ENCODE measurements at regions not wholly inside any gene's neighbourhood (a gene's known extent, or its start where the extent isn't known, plus 50 kb on each side); places are given as distances from the start of the nearest gene placed in this dataset.
"Not testable (repeated sequence)": the region's sequence is repeated elsewhere in the genome, so short reads cannot be mapped to it uniquely, and the experiment has no call there.

GRCh38 chr13:53301449-53301848, 272.8 kb downstream of the OLFM4 start:
- DNase-seq: no peak

- DNase-seq: not testable (repeated sequence)
These were observed 276.8 kb downstream of the OLFM4 start for GRCh38 chr13:53305419-53305818.

GRCh38 chr13:53310786-53311185, 282.2 kb downstream of the OLFM4 start:
- no peak for DNase-seq

GRCh38 chr13:53311561-53311960, 282.9 kb downstream of the OLFM4 start:
- no peak for DNase-seq

GRCh38 chr13:53321296-53321801, 292.7 kb downstream of the OLFM4 start:
- DNase-seq: no peak

- DNase-seq: no peak
These were observed 296.0 kb downstream of the OLFM4 start for GRCh38 chr13:53324656-53325055.

GRCh38 chr13:53326716-53327115, 298.1 kb downstream of the OLFM4 start:
- no peak for DNase-seq

- DNase-seq: no peak
These were observed 299.2 kb downstream of the OLFM4 start for GRCh38 chr13:53327680-53328315.

GRCh38 chr13:53336441-53337160, 308.0 kb downstream of the OLFM4 start:
- DNase-seq: no peak

- no peak for DNase-seq
These were observed 310.1 kb downstream of the OLFM4 start for GRCh38 chr13:53338760-53339159.

GRCh38 chr13:53340505-53341143, 312.0 kb downstream of the OLFM4 start:
- DNase-seq: no peak

- no peak for DNase-seq
These were observed 312.5 kb downstream of the OLFM4 start for GRCh38 chr13:53341144-53341510.

GRCh38 chr13:53342623-53343360, 314.2 kb downstream of the OLFM4 start:
- no peak for DNase-seq

GRCh38 chr13:53343361-53343744, 314.7 kb downstream of the OLFM4 start:
- DNase-seq: no peak

- no peak for DNase-seq
These were observed 322.4 kb downstream of the OLFM4 start for GRCh38 chr13:53351021-53351420.

- no peak for DNase-seq
These were observed 329.0 kb downstream of the OLFM4 start for GRCh38 chr13:53357582-53357981.

- DNase-seq: no peak
These were observed 340.3 kb downstream of the OLFM4 start for GRCh38 chr13:53368948-53369347.

- DNase-seq: no peak
These were observed 350.9 kb downstream of the OLFM4 start for GRCh38 chr13:53379485-53379884.

- no peak for DNase-seq
These were observed 353.4 kb downstream of the OLFM4 start for GRCh38 chr13:53382008-53382407.

GRCh38 chr13:53398051-53398450, 369.4 kb downstream of the OLFM4 start:
- DNase-seq: no peak

GRCh38 chr13:53405616-53406015, 377.0 kb downstream of the OLFM4 start:
- no peak for DNase-seq

- DNase-seq: no peak
These were observed 379.7 kb downstream of the OLFM4 start for GRCh38 chr13:53408306-53408705.

GRCh38 chr13:53408847-53409568, 380.4 kb downstream of the OLFM4 start:
- DNase-seq: no peak
